GM12878 (cell line): ENCODE measurements at regions not wholly inside any gene's neighbourhood (a gene's known extent, or its start where the extent isn't known, plus 50 kb on each side); places are given as distances from the start of the nearest gene placed in this dataset.

Experiments used
- TBL1XR1 ChIP-seq: IDR thresholded peaks from 2 replicates; pipeline ENCODE4 v1.6.1; 2012; ENCODE audit warnings: low read depth, low read length, improper control_type of control experiment
- TF ChIP-seq, protein P1 (sequence below), 3 experiments: IDR thresholded peaks in 2 of 3; conservative IDR thresholded peaks in 1 of 3; 2 replicates each; pipeline ENCODE4 v1.5.1; 2011; ENCODE audit warnings: low read depth in 3 of 3, low read length in 3 of 3, mild to moderate bottlenecking in 3 of 3, control low read depth in 2 of 3, moderate library complexity in 2 of 3, inconsistent platforms in 1 of 3, mixed read lengths in 1 of 3; ENCODE audit not compliant: control insufficient read depth in 2 of 3, insufficient read depth in 1 of 3; ENCODE audit errors: extremely low read depth in 1 of 3

DNA sequence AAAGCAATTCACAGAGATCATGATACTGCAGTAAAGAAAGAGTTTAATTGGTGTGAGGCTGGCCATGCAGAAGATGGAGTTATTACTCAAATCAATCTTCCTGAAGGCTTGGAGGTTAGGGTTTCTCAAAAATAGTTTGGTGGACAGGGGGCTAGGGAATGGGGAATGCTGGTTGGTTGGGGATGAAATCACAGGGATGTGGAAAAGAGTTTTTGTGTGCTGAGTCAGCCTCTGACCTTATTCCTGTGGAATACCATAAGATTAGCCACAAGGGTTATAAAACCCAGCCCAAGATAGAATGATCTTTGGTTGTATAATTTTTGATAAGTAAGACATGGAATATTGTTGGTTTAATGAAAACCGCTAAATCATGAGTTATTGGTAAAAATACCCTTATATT, 764.3 kb downstream of the TYW1 start:
- no peak for TF ChIP-seq TBL1XR1
- TF ChIP-seq, protein P1, sequence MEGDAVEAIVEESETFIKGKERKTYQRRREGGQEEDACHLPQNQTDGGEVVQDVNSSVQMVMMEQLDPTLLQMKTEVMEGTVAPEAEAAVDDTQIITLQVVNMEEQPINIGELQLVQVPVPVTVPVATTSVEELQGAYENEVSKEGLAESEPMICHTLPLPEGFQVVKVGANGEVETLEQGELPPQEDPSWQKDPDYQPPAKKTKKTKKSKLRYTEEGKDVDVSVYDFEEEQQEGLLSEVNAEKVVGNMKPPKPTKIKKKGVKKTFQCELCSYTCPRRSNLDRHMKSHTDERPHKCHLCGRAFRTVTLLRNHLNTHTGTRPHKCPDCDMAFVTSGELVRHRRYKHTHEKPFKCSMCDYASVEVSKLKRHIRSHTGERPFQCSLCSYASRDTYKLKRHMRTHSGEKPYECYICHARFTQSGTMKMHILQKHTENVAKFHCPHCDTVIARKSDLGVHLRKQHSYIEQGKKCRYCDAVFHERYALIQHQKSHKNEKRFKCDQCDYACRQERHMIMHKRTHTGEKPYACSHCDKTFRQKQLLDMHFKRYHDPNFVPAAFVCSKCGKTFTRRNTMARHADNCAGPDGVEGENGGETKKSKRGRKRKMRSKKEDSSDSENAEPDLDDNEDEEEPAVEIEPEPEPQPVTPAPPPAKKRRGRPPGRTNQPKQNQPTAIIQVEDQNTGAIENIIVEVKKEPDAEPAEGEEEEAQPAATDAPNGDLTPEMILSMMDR (IDR thresholded peaks at IDR 0.05 in 2 of 3, conservative IDR thresholded peaks at IDR 0.05 in 1 of 3; ENCODE audit: control insufficient read depth in 2 of 3, extremely low read depth in 1 of 3, insufficient read depth in 1 of 3, low read depth in 3 of 3, low read length in 3 of 3) = no peak
